KOPT-K1 (cell line): ENCODE measurements at regions not wholly inside any gene's neighbourhood (a gene's known extent, or its start where the extent isn't known, plus 50 kb on each side); places are given as distances from the start of the nearest gene placed in this dataset.

Experiments
- H3K27ac ChIP-seq: fragments of 200-600 bp; sonication (generic); 2 replicates; pipeline ENCODE4 v1.5.1; 2016; ENCODE audit warnings: antibody characterized with exemption, mild to moderate bottlenecking, low read depth, low read length; ENCODE audit not compliant: poor library complexity, severe bottlenecking
- H3K36me3 ChIP-seq: fragments of 200-600 bp; sonication (generic); 2 replicates; pipeline ENCODE4 v1.5.1; 2017; ENCODE audit warnings: antibody characterized with exemption, mild to moderate bottlenecking, low read length, moderate library complexity; ENCODE audit not compliant: insufficient read depth
- H3K9me3 ChIP-seq: fragments of 200-600 bp; sonication (generic); 2 replicates; pipeline ENCODE4 v1.5.1; 2017; ENCODE audit warnings: antibody characterized with exemption, low read length, mild to moderate bottlenecking; ENCODE audit not compliant: insufficient read depth, poor library complexity, severe bottlenecking

DNA sequence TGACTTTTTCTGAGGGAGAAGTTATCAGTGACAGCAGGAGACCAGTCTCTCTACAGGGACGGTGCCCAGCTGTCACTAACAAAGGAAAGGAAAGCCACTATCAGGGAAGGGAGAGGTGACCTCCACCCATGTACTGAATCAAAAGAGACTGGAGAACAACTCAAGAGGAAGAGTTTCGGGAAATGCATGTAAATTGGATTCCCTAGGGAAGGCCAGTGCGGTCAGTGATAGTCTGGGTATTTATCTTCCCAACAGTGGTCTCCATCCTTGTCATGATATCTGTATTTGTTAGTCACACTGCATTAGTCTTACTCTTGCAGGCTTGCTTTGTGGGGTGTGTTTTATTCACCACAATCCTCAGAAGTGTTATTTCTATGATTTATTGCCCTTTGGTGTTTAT lies 193.4 kb upstream of the KIRREL3 start:
- no peak overlapping the region for H3K27ac ChIP-seq

DNA sequence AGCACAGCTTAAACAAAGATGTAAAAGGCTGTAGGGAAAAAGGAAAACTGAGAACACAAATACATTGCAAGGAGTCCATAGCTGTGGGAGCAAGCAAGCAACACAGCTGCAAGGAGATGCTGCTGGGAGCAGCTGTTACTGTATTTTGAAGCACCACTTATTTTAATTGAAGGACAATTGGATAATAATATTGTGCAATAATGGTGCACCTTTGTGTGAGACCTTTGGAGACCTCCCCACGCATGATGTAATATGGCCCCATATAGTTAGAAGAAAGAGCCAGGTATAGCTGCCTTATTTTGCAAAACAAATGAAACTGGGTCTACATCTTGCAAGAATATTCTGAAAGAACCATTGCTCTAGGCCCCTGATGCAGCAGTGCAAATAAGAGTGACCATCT lies 191.1 kb upstream of the KIRREL3 start:
- Histone ChIP-seq H3K36me3 (no peaks in the 10 kb centered on the region), H3K27ac (no peak overlapping the region), H3K9me3 (no peaks in the 10 kb centered on the region)

More for the DNA sequence above, 193.4 kb upstream of the KIRREL3 start:
- Histone ChIP-seq H3K9me3 (no peaks in the 10 kb centered on the region), H3K36me3 (no peaks in the 10 kb centered on the region)

- no peak overlapping the region for H3K27ac ChIP-seq
- no peaks in the 10 kb centered on the region for H3K36me3 ChIP-seq
- H3K9me3 ChIP-seq = no peaks in the 10 kb centered on the region
These were observed 190.7 kb upstream of the KIRREL3 start for GRCh38 chr11:127191261-127191660.

DNA sequence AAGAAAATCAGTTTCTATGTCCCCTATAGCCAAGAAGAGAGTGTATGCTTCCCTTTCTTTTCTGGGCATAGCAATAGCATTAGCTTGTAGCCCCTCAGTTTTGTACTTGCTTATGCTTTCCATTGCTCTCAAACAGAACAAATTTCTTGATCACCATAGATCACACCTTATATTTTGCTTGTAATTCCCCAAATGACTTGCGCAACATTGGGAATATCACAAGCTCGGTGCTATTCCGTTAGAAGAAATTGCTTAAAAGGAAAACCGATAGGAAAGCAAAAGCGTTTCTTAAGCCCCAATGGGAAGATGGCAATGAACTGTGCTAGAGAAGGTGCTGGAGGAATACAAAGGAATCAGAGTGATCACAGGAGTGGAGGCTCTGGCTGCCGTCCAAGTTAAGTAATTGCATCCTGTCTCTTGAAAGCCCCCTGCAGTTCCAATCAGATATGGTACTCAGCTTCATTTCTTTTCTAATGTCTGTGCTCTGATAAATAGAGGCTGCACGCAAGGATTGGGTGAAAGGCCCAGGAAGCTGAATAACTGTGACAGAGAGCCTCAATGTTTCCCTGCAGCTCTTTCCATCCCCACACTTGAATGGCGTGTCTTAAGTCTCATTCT lies 182.1 kb upstream of the KIRREL3 start:
- Histone ChIP-seq H3K27ac (no peak overlapping the region), H3K36me3 (no peaks in the 10 kb centered on the region), H3K9me3 (no peaks in the 10 kb centered on the region)

DNA sequence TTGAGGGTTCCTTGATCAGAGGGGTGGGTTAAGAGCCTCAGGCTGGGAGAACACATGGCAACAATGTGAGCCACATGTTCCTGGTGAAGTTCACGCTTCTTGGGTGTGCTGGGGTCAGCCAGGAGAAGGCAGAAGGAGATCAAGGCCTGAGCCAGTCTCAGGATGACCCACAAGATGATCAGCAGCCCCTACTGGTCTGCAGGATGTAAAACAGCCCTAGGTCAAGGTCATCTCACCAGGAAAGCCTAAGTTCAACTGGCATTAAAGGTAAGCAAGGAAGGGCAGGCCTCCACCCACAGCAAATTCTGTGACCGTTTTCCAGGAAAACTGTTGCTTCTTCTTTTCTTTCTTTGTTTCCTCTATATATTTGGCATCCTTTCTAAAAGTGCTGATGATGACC lies 156.7 kb upstream of the KIRREL3 start:
- H3K36me3 ChIP-seq = no peaks in the 10 kb centered on the region
- no peak overlapping the region for H3K27ac ChIP-seq
- no peaks in the 10 kb centered on the region for H3K9me3 ChIP-seq

DNA sequence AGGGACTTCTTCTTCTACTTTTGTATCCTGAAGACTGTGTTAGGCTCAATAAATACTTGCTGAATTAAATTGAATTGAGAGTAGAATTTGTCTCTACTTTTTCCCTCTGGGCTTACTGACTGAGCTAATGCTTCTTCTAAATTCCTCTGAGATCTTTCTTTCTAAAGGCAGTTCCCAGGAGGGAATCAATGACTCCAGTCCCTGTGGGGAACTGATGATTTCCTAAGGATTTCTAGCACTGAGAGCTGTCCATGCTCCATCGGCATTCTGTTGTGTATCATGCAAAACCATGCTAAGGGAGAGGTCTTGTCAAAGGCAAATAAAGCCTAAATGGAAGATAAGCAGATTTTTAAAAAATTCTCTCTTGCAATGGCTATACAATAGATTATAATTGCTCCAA lies 148.8 kb upstream of the KIRREL3 start:
- no peak overlapping the region for H3K27ac ChIP-seq
- H3K36me3 ChIP-seq = no peaks in the 10 kb centered on the region

GRCh38 chr11:127143251-127143650 lies 142.7 kb upstream of the KIRREL3 start:
- Histone ChIP-seq H3K36me3 (no peaks in the 10 kb centered on the region), H3K27ac (no peak overlapping the region), H3K9me3 (no peaks in the 10 kb centered on the region)

More for the DNA sequence above, 148.8 kb upstream of the KIRREL3 start:
- H3K9me3 ChIP-seq = no peaks in the 10 kb centered on the region

DNA sequence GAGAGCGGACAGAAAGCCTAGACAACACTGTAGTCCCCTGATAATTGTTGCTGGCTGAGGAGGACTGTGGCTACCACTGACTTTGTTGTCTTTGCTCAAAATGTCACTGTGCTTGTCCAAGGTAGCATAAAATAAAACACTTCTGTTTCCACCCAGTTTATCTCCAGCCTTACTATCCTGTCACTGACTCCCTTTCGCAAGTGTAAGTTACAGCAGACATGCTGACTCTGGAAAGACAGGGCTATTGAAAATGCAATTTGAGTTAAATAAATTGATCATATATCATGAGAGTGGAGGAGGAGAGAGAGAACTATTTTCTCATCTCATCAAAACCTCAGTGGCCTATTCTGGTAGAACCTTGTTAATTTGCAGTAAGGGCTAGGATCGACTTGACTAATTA lies 138.0 kb upstream of the KIRREL3 start:
- Histone ChIP-seq H3K9me3 (no peaks in the 10 kb centered on the region), H3K36me3 (no peaks in the 10 kb centered on the region), H3K27ac (no peak overlapping the region)

- Histone ChIP-seq H3K9me3 (no peaks in the 10 kb centered on the region), H3K27ac (no peak overlapping the region), H3K36me3 (no peaks in the 10 kb centered on the region)
These were observed 137.3 kb upstream of the KIRREL3 start for GRCh38 chr11:127137771-127138280.

DNA sequence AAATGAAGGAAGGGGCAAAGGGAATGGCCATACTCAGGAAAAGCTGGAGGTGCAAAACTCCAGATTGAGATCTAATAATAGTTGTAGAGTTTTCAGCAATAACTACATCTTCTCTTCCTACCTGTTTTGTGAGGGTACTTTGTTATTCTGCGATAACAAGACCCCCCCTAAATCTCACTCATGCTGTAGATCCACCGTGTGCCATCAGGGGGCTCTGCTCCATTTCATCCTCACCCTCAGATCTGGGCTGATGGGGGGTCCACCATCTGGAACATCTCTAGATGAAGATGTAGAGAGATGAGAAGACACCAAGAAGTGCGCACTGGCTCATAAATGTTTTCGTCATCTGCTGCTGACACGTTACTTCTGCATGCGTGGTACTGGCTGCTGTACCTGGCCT lies 135.9 kb upstream of the KIRREL3 start:
- no peaks in the 10 kb centered on the region for H3K9me3 ChIP-seq
- no peak overlapping the region for H3K27ac ChIP-seq
- no peaks in the 10 kb centered on the region for H3K36me3 ChIP-seq

DNA sequence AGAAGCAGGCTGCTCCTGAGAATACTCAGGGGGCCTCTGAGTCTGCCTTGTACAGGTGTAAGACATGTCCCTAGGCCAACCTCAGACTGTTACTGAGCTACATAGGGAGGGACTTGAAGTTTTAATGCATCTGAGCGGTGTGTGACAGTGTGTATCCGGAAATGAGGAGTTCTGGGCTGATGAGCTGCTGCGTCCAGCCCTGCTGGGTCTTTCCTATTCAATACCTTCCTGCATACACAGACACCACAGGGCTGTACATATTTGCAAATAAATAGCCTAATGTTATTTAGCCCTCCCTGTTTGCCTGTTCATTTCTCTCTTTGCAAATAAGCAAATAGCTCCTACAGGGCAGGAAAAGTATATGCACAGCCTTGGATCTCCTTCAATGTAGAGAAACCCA lies 134.7 kb upstream of the KIRREL3 start:
- Histone ChIP-seq H3K9me3 (no peaks in the 10 kb centered on the region), H3K27ac (no peak overlapping the region), H3K36me3 (no peaks in the 10 kb centered on the region)

DNA sequence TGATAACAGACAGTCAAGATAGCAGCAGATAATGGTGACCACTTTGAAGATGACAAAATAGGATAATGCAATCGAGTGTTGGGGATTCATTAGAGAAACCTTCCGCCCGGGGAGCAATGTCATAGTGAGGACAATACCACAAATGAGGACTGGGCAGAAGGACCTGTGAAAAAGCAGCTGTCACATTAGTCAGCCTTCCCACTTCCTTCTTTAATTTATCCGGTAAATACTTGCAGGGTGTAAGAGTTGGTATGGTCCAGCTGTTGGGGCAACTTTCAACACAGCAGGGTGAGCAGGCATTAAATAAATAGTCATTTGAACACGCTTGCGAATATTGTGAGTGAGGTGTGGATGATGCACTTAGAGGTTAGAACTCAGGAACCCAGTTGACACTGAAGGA lies 132.5 kb upstream of the KIRREL3 start:
- Histone ChIP-seq H3K9me3 (no peaks in the 10 kb centered on the region), H3K36me3 (no peaks in the 10 kb centered on the region), H3K27ac (no peak overlapping the region)

DNA sequence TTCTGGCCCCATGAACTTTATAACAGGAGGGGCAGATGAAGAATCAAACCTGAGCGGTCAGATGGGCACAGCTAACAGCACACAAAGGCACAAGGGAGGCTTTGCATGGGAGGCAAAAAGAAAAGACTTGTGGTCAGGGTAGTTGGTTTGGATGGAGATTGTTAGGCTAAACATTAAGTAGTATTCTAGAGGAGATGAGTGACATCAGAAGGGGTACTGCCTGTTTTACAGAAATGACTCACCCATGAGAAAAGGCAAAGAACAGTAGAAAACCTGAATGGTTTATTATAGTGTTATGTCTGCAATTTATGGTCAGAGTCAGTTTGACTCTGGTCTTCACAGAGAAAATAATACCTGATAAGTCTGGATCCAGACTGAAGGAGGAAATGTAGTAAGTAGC lies 129.8 kb upstream of the KIRREL3 start:
- H3K36me3 ChIP-seq = no peaks in the 10 kb centered on the region
- H3K9me3 ChIP-seq = no peaks in the 10 kb centered on the region
- H3K27ac ChIP-seq = no peak overlapping the region

DNA sequence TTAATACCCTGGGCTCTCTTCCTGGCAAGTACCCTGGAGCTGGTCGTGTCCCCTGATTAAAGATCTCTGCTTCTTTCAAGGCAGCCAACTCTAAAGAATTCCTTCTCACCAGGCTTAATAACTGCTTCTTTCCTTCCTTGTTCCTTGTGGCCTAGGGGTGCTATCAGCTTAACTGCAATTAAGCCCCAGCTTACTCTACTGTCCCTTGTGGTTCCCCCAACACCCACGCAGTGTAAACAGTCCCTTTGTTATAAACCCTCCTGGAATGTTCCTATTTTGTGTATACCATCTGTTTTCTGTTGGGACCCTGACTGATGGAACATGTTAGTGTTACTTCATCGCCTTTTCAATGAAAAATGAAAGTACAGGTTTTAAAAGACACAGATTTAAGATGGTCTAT lies 126.4 kb upstream of the KIRREL3 start:
- no peaks in the 10 kb centered on the region for H3K9me3 ChIP-seq
- H3K27ac ChIP-seq = no peak overlapping the region
- no peaks in the 10 kb centered on the region for H3K36me3 ChIP-seq

DNA sequence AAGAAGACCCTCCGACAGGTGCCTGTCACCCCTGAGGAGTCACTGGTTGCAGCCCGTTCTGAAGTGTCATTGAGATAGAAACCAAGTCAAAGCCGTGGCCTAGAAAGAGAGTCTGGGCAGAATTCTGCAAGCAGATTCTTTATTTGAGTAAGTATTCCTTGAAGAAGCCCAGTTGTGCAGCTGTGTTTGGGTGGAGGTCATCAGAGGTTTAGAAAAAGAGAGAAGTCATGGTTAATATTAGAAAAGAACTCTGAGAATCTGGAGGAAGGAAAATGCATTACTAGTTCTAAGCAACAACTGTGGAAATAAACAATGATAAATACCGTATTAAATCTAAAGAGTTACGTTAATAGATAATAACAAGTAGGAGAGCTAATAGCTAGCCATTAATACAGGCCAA lies 118.8 kb upstream of the KIRREL3 start:
- H3K27ac ChIP-seq = no peak overlapping the region
- no peaks in the 10 kb centered on the region for H3K36me3 ChIP-seq
- no peaks in the 10 kb centered on the region for H3K9me3 ChIP-seq

- no peaks in the 10 kb centered on the region for H3K9me3 ChIP-seq
- no peaks in the 10 kb centered on the region for H3K36me3 ChIP-seq
- no peak overlapping the region for H3K27ac ChIP-seq
These were observed 118.2 kb upstream of the KIRREL3 start for GRCh38 chr11:127118811-127119210.
